Skin of body (tissue), 1 donor: ENCODE measurements at regions not wholly inside any gene's neighbourhood (a gene's known extent, or its start where the extent isn't known, plus 50 kb on each side); places are given as distances from the start of the nearest gene placed in this dataset.
A peak's percentile ranks its signal among the peaks of the same experiment; 100 is the strongest.
"Not testable (repeated sequence)": the region's sequence is repeated elsewhere in the genome, so short reads cannot be mapped to it uniquely, and the experiment has no call there.

Experiments
- DNase-seq: peaks from one replicate; lab custom pipeline; 2025; lab: John Stamatoyannopoulos, UW

GRCh38 chr7:93747019-93747418 is 143.5 kb downstream of the TFPI2 start:
- peak; percentile 73 for DNase-seq

GRCh38 chr7:93739424-93739823 is 151.1 kb downstream of the TFPI2 start:
- no peak for DNase-seq

DNA sequence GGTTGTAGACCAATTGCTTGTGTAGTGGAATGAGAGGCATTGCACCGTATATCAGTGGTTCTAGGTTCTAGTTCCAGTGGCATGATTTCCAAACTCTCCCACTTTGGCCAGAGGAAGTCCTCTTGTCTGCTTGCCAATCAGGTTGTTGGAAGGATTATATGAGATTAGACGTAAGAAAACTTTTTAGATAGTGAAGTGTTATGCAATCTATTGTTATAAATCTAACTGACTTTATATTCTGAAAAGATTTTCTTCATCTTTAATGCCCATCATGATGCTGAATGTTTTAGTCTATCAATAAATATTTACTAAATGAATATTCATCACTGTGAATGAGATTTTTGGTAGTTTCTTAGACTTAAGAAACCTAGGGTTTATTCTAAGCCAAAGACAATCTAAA is 152.6 kb downstream of the TFPI2 start:
- no peak for DNase-seq

DNA sequence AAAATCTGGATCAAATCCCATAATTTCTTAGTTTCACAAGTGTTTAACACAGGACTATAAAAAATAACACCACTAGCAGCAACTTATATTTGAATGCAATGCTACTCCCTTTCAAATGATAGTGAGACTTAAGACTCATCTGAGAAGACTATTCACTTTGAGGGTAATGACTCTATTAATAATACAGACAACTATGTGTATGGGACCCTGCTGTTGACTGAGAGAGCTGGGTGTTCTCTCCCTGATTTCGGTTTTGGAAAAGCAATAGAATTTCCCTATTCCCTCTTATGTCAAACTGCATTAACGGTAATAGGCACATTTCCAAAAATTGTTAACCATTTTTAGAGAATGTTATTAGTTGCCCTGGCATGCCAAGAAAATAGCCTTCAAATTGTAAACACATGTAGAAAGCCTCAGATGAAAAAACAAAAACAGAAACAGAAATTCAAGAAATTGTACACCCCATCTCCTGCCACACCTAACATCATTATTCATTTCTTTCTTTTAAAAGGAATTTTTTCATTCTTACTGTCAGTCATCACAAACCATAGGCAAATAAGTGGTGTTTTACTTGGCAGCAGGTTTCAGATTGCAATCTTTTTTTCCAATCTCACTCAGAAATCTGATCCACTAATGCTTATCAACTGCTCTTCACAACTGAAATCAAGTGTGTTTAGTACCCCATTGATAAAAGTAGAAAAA is 153.7 kb downstream of the TFPI2 start:
- peak; percentile 38 for DNase-seq

DNA sequence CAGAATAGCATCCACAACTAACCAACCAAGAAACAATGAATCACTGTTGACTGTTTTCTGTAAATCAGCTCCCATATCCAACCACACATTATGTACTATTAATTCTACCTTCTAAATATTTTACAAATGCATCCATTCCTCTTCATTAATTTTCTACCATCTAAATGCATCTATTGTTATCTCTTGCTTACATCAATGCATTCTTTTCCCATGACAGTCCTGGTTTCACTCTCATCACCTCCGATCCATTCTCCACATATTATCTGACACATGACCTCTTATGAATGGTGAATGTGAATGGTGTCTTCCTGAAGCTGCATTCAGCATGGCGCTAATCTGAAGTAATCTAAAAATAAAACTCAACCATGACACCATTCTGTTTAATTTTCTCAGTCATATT is 153.8 kb upstream of the CALCR start:
- DNase-seq = no peak

GRCh38 chr7:93725954-93726353 is 151.4 kb upstream of the CALCR start:
- no peak for DNase-seq

GRCh38 chr7:93723424-93724124 is 149.1 kb upstream of the CALCR start:
- no peak for DNase-seq

DNA sequence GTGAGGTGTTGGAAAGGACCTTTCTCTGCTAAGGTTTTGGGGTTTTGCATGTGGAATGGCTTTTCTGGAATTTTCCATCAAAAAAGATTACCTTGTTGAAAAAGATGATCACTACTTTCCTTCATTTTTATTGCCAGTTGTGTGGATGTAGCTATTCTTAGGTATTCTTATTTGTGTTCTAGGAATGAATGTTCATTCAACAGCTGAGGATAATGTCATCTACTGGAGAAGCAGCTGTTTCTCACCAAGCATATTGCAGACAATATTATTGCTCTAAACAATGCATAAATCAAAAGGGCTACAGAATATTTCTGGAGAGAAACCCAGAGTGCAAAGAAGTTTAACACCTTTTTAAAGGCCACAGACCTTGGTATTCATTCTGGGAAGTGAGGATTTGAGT is 145.6 kb upstream of the CALCR start:
- DNase-seq = no peak

DNA sequence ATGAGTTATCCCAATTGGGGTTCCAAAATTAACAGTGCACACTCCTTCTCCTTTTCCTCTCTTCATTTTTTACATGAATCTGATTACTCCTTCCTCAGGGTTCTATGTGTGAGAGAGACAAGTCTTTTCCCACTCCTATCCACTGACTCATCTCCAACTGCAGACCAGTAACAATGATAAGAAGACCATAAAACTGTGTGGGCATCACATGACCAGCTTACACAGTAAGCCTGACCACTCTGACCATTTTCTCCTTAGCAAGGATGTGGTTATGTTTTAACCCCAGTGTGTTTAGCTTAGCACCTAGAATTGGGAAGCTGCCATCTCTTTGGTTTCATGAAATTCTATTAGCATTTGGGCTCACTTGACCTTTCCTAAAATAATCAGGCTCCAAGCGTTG is 145.0 kb upstream of the CALCR start:
- no peak for DNase-seq

GRCh38 chr7:93717217-93717900 is 142.8 kb upstream of the CALCR start:
- DNase-seq = no peak

DNA sequence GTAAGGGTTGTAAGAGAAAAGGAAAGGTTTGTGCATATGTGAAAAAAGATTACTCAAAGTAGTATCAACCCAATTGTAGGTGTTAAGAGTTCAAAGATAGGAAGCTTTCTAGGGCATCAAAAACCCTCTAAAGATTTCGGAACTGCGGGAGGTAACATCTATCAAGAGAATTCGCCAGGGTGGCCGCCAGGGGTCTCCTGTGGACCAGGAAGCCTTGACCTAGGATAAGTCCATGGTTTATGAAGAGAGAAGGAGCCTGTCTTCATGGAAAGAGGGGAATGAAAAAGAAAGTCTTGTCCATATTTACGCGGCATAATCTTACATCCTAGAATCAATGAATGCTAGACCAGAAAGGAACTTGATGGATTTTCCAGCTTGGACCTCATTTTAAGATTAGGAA is 140.7 kb upstream of the CALCR start:
- DNase-seq = peak; percentile 17

DNA sequence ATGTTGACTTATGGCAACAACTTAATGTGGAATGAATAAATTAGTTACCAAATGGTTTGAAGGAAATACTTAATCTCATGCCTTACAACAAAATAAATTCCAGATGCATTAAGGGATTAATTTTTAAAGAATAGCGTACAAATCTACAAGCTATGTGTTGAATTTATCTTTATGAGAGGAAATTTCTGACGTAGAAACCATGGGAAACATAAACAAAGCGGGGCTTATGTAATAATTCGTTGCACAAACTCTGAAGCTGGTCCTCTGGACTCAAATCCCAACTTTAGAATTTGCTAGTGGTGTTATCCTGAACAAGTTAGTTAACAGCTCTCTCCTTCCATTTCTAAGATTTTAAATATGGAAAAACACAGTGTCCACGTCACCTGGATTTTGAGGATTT is 137.4 kb upstream of the CALCR start:
- DNase-seq = no peak

- not testable (repeated sequence) for DNase-seq
These were observed 133.7 kb upstream of the CALCR start for GRCh38 chr7:93708255-93708654.

- no peak for DNase-seq
These were observed 132.7 kb upstream of the CALCR start for GRCh38 chr7:93707249-93707648.

- not testable (repeated sequence) for DNase-seq
These were observed 131.6 kb upstream of the CALCR start for GRCh38 chr7:93706162-93706561.

DNA sequence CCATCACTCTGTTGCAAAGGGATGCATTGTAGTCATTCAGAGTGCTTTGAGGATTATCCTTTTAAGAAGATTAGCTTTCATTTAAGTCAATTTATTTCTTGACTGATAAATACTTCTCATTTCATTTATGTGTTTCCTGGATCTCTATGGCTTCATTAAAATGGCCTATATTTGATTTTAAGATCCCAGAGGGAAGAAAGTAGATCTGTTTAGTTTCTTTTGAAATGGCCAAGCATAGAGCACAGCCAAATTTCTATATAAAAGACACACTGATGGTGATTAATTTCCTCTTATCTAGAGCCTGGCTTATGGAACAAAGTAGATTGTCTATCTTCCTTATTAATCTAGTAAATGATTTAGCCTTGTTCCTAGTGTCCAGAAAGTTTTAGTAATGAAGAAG is 129.7 kb upstream of the CALCR start:
- no peak for DNase-seq

DNA sequence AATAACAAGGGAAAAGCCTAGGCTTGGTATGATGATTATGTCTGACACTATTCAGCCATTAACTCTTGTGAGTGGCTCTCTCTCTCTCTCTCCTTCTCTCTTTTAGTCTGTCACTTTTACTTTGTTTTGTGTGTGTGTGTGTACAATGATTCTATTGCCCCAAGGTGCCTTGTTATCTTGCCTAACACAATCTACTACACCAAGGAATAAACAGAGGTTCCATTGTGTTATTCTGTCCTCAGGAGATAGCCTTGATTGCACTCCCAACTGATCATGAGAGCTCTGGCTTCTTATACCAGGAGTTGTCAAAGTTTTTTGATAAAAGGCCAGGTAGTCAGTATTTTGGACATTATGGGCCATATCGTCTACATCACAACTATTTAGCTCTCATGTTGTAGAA is 123.4 kb upstream of the CALCR start:
- no peak for DNase-seq

GRCh38 chr7:93693796-93694195 is 119.3 kb upstream of the CALCR start:
- DNase-seq = no peak

- no peak for DNase-seq
These were observed 115.5 kb upstream of the CALCR start for GRCh38 chr7:93690021-93690420.

DNA sequence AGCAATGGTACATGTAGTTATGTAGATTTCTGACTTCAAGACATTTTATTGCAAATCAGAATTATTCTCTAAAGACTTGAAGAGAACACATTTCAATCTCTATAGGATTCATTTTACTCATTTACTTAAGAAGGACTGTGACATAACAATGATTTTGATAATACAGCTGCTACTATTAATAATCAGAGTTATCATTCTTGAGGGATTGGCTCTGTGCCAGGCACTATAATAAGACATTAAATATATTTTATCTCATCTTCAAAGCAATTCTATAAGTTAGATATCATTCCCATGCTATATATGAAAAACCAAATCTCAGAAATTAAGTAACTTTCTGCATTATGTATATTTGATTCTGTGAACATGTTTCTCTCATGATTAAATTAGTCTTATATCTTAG is 103.7 kb upstream of the CALCR start:
- DNase-seq = no peak

DNA sequence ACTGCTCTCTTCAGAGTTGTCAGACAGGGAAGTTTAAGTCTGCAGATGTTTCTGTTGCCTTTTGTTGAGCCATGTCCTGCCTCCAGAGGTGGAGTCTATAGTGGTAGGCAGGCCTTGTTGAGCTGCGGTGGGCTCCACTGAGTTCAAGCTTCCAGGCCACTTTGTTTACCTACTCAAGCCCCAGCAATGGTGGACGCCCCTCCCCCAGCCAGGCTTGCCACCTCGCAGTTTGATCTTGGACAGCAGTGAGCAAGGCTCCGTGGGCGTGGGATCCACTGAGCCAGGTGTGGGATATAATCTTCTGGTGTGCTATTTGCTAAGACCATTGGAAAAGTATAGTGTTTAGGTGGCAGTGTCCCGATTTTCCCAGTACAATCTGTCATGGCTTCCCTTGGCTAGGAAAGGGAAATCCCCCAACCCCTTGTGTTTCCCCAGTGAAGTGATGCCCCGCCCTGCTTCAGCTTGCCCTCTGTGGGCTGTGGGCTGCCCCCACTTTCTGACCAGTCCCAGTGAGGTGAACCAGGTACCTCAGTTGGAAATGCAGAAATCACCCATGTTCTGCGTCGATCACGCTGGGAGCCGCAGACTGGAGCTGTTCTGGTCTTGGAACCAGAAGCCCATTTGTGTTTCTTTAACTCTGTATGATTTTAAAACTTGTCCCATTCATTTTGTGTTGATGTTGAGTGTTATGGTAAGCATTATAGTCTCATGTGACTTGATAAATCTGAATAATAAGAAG is 89.2 kb upstream of the CALCR start:
- no peak for DNase-seq

DNA sequence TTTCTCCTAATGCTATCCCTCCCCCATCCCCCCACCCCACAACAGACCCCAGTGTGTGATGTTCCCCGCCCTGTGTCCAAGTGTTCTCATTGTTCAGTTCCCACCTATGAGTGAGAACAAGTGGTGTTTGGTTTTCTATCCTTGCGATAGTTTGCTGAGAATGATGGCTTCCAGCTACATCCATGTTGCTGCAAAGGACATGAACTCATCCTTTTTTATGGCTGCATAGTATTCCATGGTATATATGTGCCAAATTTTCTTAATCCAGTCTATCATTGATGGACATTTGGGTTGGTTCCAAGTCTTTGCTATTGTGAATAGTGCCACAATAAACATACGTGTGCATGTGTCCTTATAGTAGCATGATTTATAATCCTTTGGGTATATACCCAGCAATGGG is 83.6 kb upstream of the CALCR start:
- not testable (repeated sequence) for DNase-seq
